WERI-Rb-1 (cell line): ENCODE measurements at regions not wholly inside any gene's neighbourhood (a gene's known extent, or its start where the extent isn't known, plus 50 kb on each side); places are given as distances from the start of the nearest gene placed in this dataset.

Source experiments
- DNase-seq: peaks from one replicate; pipeline ENCODE4 v3.0.0-alpha.2; 2020
- H3K27ac ChIP-seq: fragments of 250-450 bp; sonication (Bioruptor Pico); 2 replicates; pipeline ENCODE4 v1.5.1; 2020; ENCODE audit warnings: mild to moderate bottlenecking, moderate library complexity
- H3K27me3 ChIP-seq: fragments of 250-450 bp; sonication (Bioruptor Pico); 2 replicates; pipeline ENCODE4 v1.5.1; 2021; ENCODE audit warnings: mild to moderate bottlenecking, low read depth, moderate library complexity; ENCODE audit not compliant: insufficient read depth, severe bottlenecking
- H3K36me3 ChIP-seq: fragments of 250-450 bp; sonication (Bioruptor Pico); 2 replicates; pipeline ENCODE4 v1.5.1; 2020; ENCODE audit warnings: mild to moderate bottlenecking, moderate library complexity
- H3K4me3 ChIP-seq: 2 replicates; pipeline ENCODE4 v1.5.1; 2011; ENCODE audit warnings: low read depth, mild to moderate bottlenecking, control low read depth, low read length
- H3K9me3 ChIP-seq: fragments of 250-450 bp; sonication (Bioruptor Pico); 2 replicates; pipeline ENCODE4 v1.5.1; 2021; ENCODE audit warnings: mild to moderate bottlenecking, moderate library complexity; ENCODE audit not compliant: severe bottlenecking
- CTCF ChIP-seq: IDR thresholded peaks from 2 replicates; pipeline ENCODE4 v1.5.1; 2011; ENCODE audit warnings: low read depth, mild to moderate bottlenecking, control low read depth, inconsistent platforms, low read length

- H3K36me3 ChIP-seq: no peaks in the 10 kb centered on the region
- no peaks in the 10 kb centered on the region for H3K27me3 ChIP-seq
- H3K4me3 ChIP-seq: no peak overlapping the region
- no peak for TF ChIP-seq CTCF
- no peak overlapping the region for H3K27ac ChIP-seq
- no peaks in the 10 kb centered on the region for H3K9me3 ChIP-seq
- no peak for DNase-seq
Observed at GRCh38 chr5:101176605-101177004, 273.5 kb upstream of the ST8SIA4 start.

GRCh38 chr5:101174981-101175380, 271.9 kb upstream of the ST8SIA4 start:
- Histone ChIP-seq H3K27me3 (no peaks in the 10 kb centered on the region), H3K27ac (no peak overlapping the region), H3K36me3 (no peaks in the 10 kb centered on the region), H3K4me3 (no peak overlapping the region), H3K9me3 (no peaks in the 10 kb centered on the region)
- no peak for DNase-seq
- TF ChIP-seq CTCF: no peak

- Histone ChIP-seq H3K4me3 (no peak overlapping the region), H3K27me3 (no peaks in the 10 kb centered on the region), H3K9me3 (no peaks in the 10 kb centered on the region), H3K27ac (no peak overlapping the region), H3K36me3 (no peaks in the 10 kb centered on the region)
- DNase-seq: no peak
- TF ChIP-seq CTCF: no peak
Observed at GRCh38 chr5:101163088-101163487, 260.0 kb upstream of the ST8SIA4 start.

GRCh38 chr5:101160002-101160401, 256.9 kb upstream of the ST8SIA4 start:
- no peaks in the 10 kb centered on the region for H3K36me3 ChIP-seq
- H3K9me3 ChIP-seq: no peaks in the 10 kb centered on the region
- no peak overlapping the region for H3K4me3 ChIP-seq
- H3K27me3 ChIP-seq: no peaks in the 10 kb centered on the region
- no peak for DNase-seq
- no peak overlapping the region for H3K27ac ChIP-seq
- TF ChIP-seq CTCF: no peak

GRCh38 chr5:101159006-101159405, 255.9 kb upstream of the ST8SIA4 start:
- no peak overlapping the region for H3K4me3 ChIP-seq
- no peaks in the 10 kb centered on the region for H3K27me3 ChIP-seq
- H3K9me3 ChIP-seq: no peaks in the 10 kb centered on the region
- H3K36me3 ChIP-seq: no peaks in the 10 kb centered on the region
- no peak overlapping the region for H3K27ac ChIP-seq
- no peak for TF ChIP-seq CTCF
- no peak for DNase-seq

GRCh38 chr5:101153526-101153925, 250.4 kb upstream of the ST8SIA4 start:
- no peak for TF ChIP-seq CTCF
- H3K9me3 ChIP-seq: no peaks in the 10 kb centered on the region
- H3K36me3 ChIP-seq: no peaks in the 10 kb centered on the region
- H3K4me3 ChIP-seq: no peak overlapping the region
- H3K27ac ChIP-seq: no peak overlapping the region
- no peak for DNase-seq
- no peaks in the 10 kb centered on the region for H3K27me3 ChIP-seq
